ENCODE measurements at regions not wholly inside any gene's neighbourhood (a gene's known extent, or its start where the extent isn't known, plus 50 kb on each side); places are given as distances from the start of the nearest gene placed in this dataset.

- no peak overlapping the region for H3K9ac ChIP-seq (ENCODE audit: low read depth in 1 of 3, low read length in 3 of 3)
- H3K4me3 ChIP-seq (ENCODE audit: low read length in 3 of 3): no peak overlapping the region
- peaks cover 0 to 4% (median 0%) of the 10 kb centered on the region in 3 donors for H3K27me3 ChIP-seq (ENCODE audit: control insufficient read depth in 3 of 3, insufficient read depth in 3 of 3, low read length in 3 of 3)
- no peak overlapping the region for H3K27ac ChIP-seq (ENCODE audit: low read depth, low read length)
- no peaks in the 10 kb centered on the region for H3K4me1 ChIP-seq (ENCODE audit: control insufficient read depth in 3 of 3, insufficient read depth in 3 of 3, low read length in 3 of 3)
- no peaks in the 10 kb centered on the region for H3K9me3 ChIP-seq (ENCODE audit: control insufficient read depth in 3 of 3, low read length in 3 of 3)
- H3K36me3 ChIP-seq (ENCODE audit: control insufficient read depth in 3 of 3, insufficient read depth in 3 of 3, low read length in 3 of 3): no peaks in the 10 kb centered on the region
These were observed 53.1 kb upstream of the WNT4 start for GRCh38 chr1:22196041-22196440.

- H3K9ac ChIP-seq (ENCODE audit: low read depth in 1 of 3, low read length in 3 of 3): no peak overlapping the region
- H3K9me3 ChIP-seq (ENCODE audit: control insufficient read depth in 3 of 3, low read length in 3 of 3): no peaks in the 10 kb centered on the region
- H3K27me3 ChIP-seq (ENCODE audit: control insufficient read depth in 3 of 3, insufficient read depth in 3 of 3, low read length in 3 of 3): peaks cover 0 to 3% (median 0%) of the 10 kb centered on the region in 3 donors
- H3K36me3 ChIP-seq (ENCODE audit: control insufficient read depth in 3 of 3, insufficient read depth in 3 of 3, low read length in 3 of 3): no peaks in the 10 kb centered on the region
- no peaks in the 10 kb centered on the region for H3K4me1 ChIP-seq (ENCODE audit: control insufficient read depth in 3 of 3, insufficient read depth in 3 of 3, low read length in 3 of 3)
- no peak overlapping the region for H3K4me3 ChIP-seq (ENCODE audit: low read length in 3 of 3)
- H3K27ac ChIP-seq (ENCODE audit: low read depth, low read length): no peak overlapping the region
These were observed 53.7 kb upstream of the WNT4 start for GRCh38 chr1:22196641-22197040.

- H3K36me3 ChIP-seq (ENCODE audit: control insufficient read depth in 3 of 3, insufficient read depth in 3 of 3, low read length in 3 of 3): no peaks in the 10 kb centered on the region
- H3K4me3 ChIP-seq (ENCODE audit: low read length in 3 of 3): no peak overlapping the region
- peaks cover 0 to 2% (median 0%) of the 10 kb centered on the region in 3 donors for H3K27me3 ChIP-seq (ENCODE audit: control insufficient read depth in 3 of 3, insufficient read depth in 3 of 3, low read length in 3 of 3)
These were observed 54.7 kb upstream of the WNT4 start for GRCh38 chr1:22197644-22198043.

GRCh38 chr1:22201023-22201422, 58.1 kb upstream of the WNT4 start:
- no peaks in the 10 kb centered on the region for H3K9me3 ChIP-seq (ENCODE audit: control insufficient read depth in 3 of 3, low read length in 3 of 3)
- peaks cover 0 to 3% (median 2%) of the 10 kb centered on the region in 3 donors for H3K4me1 ChIP-seq (ENCODE audit: control insufficient read depth in 3 of 3, insufficient read depth in 3 of 3, low read length in 3 of 3)
- no peaks in the 10 kb centered on the region for H3K36me3 ChIP-seq (ENCODE audit: control insufficient read depth in 3 of 3, insufficient read depth in 3 of 3, low read length in 3 of 3)
- no peak overlapping the region for H3K9ac ChIP-seq (ENCODE audit: low read depth in 1 of 3, low read length in 3 of 3)
- H3K4me3 ChIP-seq (ENCODE audit: low read length in 3 of 3): no peak overlapping the region
- H3K27me3 ChIP-seq (ENCODE audit: control insufficient read depth in 3 of 3, insufficient read depth in 3 of 3, low read length in 3 of 3): peaks cover 12 to 15% (median 15%) of the 10 kb centered on the region in 3 donors
- no peak overlapping the region for H3K27ac ChIP-seq (ENCODE audit: low read depth, low read length)

More at GRCh38 chr1:22197644-22198043, 54.7 kb upstream of the WNT4 start:
- H3K4me1 ChIP-seq (ENCODE audit: control insufficient read depth in 3 of 3, insufficient read depth in 3 of 3, low read length in 3 of 3): no peaks in the 10 kb centered on the region
- no peaks in the 10 kb centered on the region for H3K9me3 ChIP-seq (ENCODE audit: control insufficient read depth in 3 of 3, low read length in 3 of 3)
- H3K9ac ChIP-seq (ENCODE audit: low read depth in 1 of 3, low read length in 3 of 3): no peak overlapping the region
- H3K27ac ChIP-seq (ENCODE audit: low read depth, low read length): no peak overlapping the region

GRCh38 chr1:22203335-22203734, 60.4 kb upstream of the WNT4 start:
- Histone ChIP-seq H3K9ac (ENCODE audit: low read depth in 1 of 3, low read length in 3 of 3) (no peak overlapping the region), H3K27me3 (ENCODE audit: control insufficient read depth in 3 of 3, insufficient read depth in 3 of 3, low read length in 3 of 3) (peaks cover 26 to 35% (median 32%) of the 10 kb centered on the region in 3 donors), H3K36me3 (ENCODE audit: control insufficient read depth in 3 of 3, insufficient read depth in 3 of 3, low read length in 3 of 3) (no peaks in the 10 kb centered on the region), H3K4me1 (ENCODE audit: control insufficient read depth in 3 of 3, insufficient read depth in 3 of 3, low read length in 3 of 3) (peaks cover 0 to 8% (median 2%) of the 10 kb centered on the region in 3 donors), H3K27ac (ENCODE audit: low read depth, low read length) (no peak overlapping the region), H3K9me3 (ENCODE audit: control insufficient read depth in 3 of 3, low read length in 3 of 3) (no peaks in the 10 kb centered on the region), H3K4me3 (ENCODE audit: low read length in 3 of 3) (no peak overlapping the region)

- Histone ChIP-seq H3K27me3 (ENCODE audit: control insufficient read depth in 3 of 3, insufficient read depth in 3 of 3, low read length in 3 of 3) (peaks cover 36 to 44% (median 41%) of the 10 kb centered on the region in 3 donors), H3K9ac (ENCODE audit: low read depth in 1 of 3, low read length in 3 of 3) (no peak overlapping the region), H3K4me3 (ENCODE audit: low read length in 3 of 3) (no peak overlapping the region), H3K9me3 (ENCODE audit: control insufficient read depth in 3 of 3, low read length in 3 of 3) (no peaks in the 10 kb centered on the region), H3K27ac (ENCODE audit: low read depth, low read length) (no peak overlapping the region), H3K4me1 (ENCODE audit: control insufficient read depth in 3 of 3, insufficient read depth in 3 of 3, low read length in 3 of 3) (peaks cover 0 to 8% (median 2%) of the 10 kb centered on the region in 3 donors), H3K36me3 (ENCODE audit: control insufficient read depth in 3 of 3, insufficient read depth in 3 of 3, low read length in 3 of 3) (no peaks in the 10 kb centered on the region)
These were observed 61.4 kb upstream of the WNT4 start for GRCh38 chr1:22204057-22204840.

GRCh38 chr1:22204989-22205913, 62.4 kb upstream of the WNT4 start:
- H3K9me3 ChIP-seq (ENCODE audit: control insufficient read depth in 3 of 3, low read length in 3 of 3): no peaks in the 10 kb centered on the region
- H3K36me3 ChIP-seq (ENCODE audit: control insufficient read depth in 3 of 3, insufficient read depth in 3 of 3, low read length in 3 of 3): no peaks in the 10 kb centered on the region
- no peak overlapping the region for H3K9ac ChIP-seq (ENCODE audit: low read depth in 1 of 3, low read length in 3 of 3)
- peaks cover 46 to 54% (median 50%) of the 10 kb centered on the region in 3 donors for H3K27me3 ChIP-seq (ENCODE audit: control insufficient read depth in 3 of 3, insufficient read depth in 3 of 3, low read length in 3 of 3)
- no peak overlapping the region for H3K27ac ChIP-seq (ENCODE audit: low read depth, low read length)
- H3K4me3 ChIP-seq (ENCODE audit: low read length in 3 of 3): no peak overlapping the region
- peaks cover 0 to 8% (median 2%) of the 10 kb centered on the region in 3 donors for H3K4me1 ChIP-seq (ENCODE audit: control insufficient read depth in 3 of 3, insufficient read depth in 3 of 3, low read length in 3 of 3)

- Histone ChIP-seq H3K9ac (ENCODE audit: low read depth in 1 of 3, low read length in 3 of 3) (no peak overlapping the region), H3K27me3 (ENCODE audit: control insufficient read depth in 3 of 3, insufficient read depth in 3 of 3, low read length in 3 of 3) (peaks cover 57 to 68% (median 60%) of the 10 kb centered on the region in 3 donors)
These were observed 63.7 kb upstream of the WNT4 start for GRCh38 chr1:22206551-22207125.

GRCh38 chr1:22207511-22208267, 64.8 kb upstream of the WNT4 start:
- no peak overlapping the region for H3K4me3 ChIP-seq (ENCODE audit: low read length in 3 of 3)
- H3K4me1 ChIP-seq (ENCODE audit: control insufficient read depth in 3 of 3, insufficient read depth in 3 of 3, low read length in 3 of 3): peaks cover 0 to 8% (median 2%) of the 10 kb centered on the region in 3 donors
- H3K27me3 ChIP-seq (ENCODE audit: control insufficient read depth in 3 of 3, insufficient read depth in 3 of 3, low read length in 3 of 3): peaks cover 66 to 77% (median 69%) of the 10 kb centered on the region in 3 donors
- no peaks in the 10 kb centered on the region for H3K36me3 ChIP-seq (ENCODE audit: control insufficient read depth in 3 of 3, insufficient read depth in 3 of 3, low read length in 3 of 3)
- H3K9ac ChIP-seq (ENCODE audit: low read depth in 1 of 3, low read length in 3 of 3): no peak overlapping the region
- no peaks in the 10 kb centered on the region for H3K9me3 ChIP-seq (ENCODE audit: control insufficient read depth in 3 of 3, low read length in 3 of 3)
- no peak overlapping the region for H3K27ac ChIP-seq (ENCODE audit: low read depth, low read length)

More at GRCh38 chr1:22206551-22207125, 63.7 kb upstream of the WNT4 start:
- H3K9me3 ChIP-seq (ENCODE audit: control insufficient read depth in 3 of 3, low read length in 3 of 3): no peaks in the 10 kb centered on the region
- H3K4me1 ChIP-seq (ENCODE audit: control insufficient read depth in 3 of 3, insufficient read depth in 3 of 3, low read length in 3 of 3): peaks cover 0 to 8% (median 2%) of the 10 kb centered on the region in 3 donors
- no peak overlapping the region for H3K27ac ChIP-seq (ENCODE audit: low read depth, low read length)
- no peaks in the 10 kb centered on the region for H3K36me3 ChIP-seq (ENCODE audit: control insufficient read depth in 3 of 3, insufficient read depth in 3 of 3, low read length in 3 of 3)
- H3K4me3 ChIP-seq (ENCODE audit: low read length in 3 of 3): no peak overlapping the region
